SH-SY5Y (cell line): ENCODE measurements at regions not wholly inside any gene's neighbourhood (a gene's known extent, or its start where the extent isn't known, plus 50 kb on each side); places are given as distances from the start of the nearest gene placed in this dataset.

Experiments
- GATA2 ChIP-seq: IDR thresholded peaks from 2 replicates; pipeline ENCODE4 v1.6.1; 2011; ENCODE audit warnings: mild to moderate bottlenecking, low read depth, low read length
- GATA3 ChIP-seq: IDR thresholded peaks from 2 replicates; pipeline ENCODE4 v1.6.1; 2011; ENCODE audit warnings: low read depth, mild to moderate bottlenecking, low read length, moderate library complexity

DNA sequence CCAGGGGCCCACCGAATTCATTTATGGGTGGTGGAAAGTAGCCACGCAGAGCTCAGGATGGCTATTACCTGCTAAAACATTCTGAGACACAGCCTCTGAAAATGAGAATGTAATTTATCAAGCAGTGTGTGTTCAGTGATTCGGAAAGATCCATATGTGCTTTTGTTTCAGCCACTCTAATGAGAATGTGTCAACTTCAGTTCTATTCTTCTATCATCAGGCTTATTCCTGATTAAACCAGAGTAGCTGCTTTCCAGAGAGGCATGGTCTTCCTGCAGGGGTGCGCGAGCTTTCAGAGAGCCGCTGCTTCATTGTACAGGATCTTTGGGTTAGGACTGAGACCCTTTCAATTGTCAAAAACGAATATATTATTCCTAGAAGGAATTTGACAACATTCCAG, 167.6 kb downstream of the OTUD1 start:
- no peak for TF ChIP-seq GATA2
- TF ChIP-seq GATA3 = no peak
